ENCODE measurements at regions not wholly inside any gene's neighbourhood (a gene's known extent, or its start where the extent isn't known, plus 50 kb on each side); places are given as distances from the start of the nearest gene placed in this dataset.

GRCh38 chr12:75636607-75637006, 125.2 kb upstream of the KRR1 start:
- Histone ChIP-seq H3K36me3 (ENCODE audit: insufficient read depth, low read length) (no peaks in the 10 kb centered on the region), H3K27me3 (ENCODE audit: insufficient read depth, low read length, poor library complexity, severe bottlenecking) (no peaks in the 10 kb centered on the region), H3K9me3 (ENCODE audit: insufficient read depth, low read depth, low read length) (no peaks in the 10 kb centered on the region), H3K79me2 (ENCODE audit: insufficient read depth, low read length) (no peaks in the 10 kb centered on the region), H4K20me1 (ENCODE audit: insufficient read depth, low read length, poor library complexity, severe bottlenecking) (no peaks in the 10 kb centered on the region), H3K4me1 (ENCODE audit: insufficient read depth, low read length, poor library complexity, severe bottlenecking) (peaks cover 82% of the 10 kb centered on the region), H3K9me2 (replicated peaks; ENCODE audit: low read depth, low read length) (no peaks in the 10 kb centered on the region), H3K4me2 (ENCODE audit: low read depth, low read length, poor library complexity, severe bottlenecking) (peak overlapping the region; percentile 82), H3K9ac (ENCODE audit: low read depth, low read length, poor library complexity, severe bottlenecking) (no peak overlapping the region), H2AFZ (ENCODE audit: low read length) (no peak overlapping the region), H3F3A (ENCODE audit: low read depth) (peaks cover 12% of the 10 kb centered on the region; the same call in 1 of the 2 replicates), H3K4me3 (ENCODE audit: low read length, poor library complexity, severe bottlenecking) (no peak overlapping the region)
- no peak for TF ChIP-seq EZH2phosphoT487 (IDR thresholded peaks at IDR 0.05; ENCODE audit: borderline replicate concordance)
- TF ChIP-seq, protein P1, sequence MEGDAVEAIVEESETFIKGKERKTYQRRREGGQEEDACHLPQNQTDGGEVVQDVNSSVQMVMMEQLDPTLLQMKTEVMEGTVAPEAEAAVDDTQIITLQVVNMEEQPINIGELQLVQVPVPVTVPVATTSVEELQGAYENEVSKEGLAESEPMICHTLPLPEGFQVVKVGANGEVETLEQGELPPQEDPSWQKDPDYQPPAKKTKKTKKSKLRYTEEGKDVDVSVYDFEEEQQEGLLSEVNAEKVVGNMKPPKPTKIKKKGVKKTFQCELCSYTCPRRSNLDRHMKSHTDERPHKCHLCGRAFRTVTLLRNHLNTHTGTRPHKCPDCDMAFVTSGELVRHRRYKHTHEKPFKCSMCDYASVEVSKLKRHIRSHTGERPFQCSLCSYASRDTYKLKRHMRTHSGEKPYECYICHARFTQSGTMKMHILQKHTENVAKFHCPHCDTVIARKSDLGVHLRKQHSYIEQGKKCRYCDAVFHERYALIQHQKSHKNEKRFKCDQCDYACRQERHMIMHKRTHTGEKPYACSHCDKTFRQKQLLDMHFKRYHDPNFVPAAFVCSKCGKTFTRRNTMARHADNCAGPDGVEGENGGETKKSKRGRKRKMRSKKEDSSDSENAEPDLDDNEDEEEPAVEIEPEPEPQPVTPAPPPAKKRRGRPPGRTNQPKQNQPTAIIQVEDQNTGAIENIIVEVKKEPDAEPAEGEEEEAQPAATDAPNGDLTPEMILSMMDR (conservative IDR thresholded peaks at IDR 0.05; ENCODE audit: low read length), result no peak

GRCh38 chr12:75635606-75636444, 124.4 kb upstream of the KRR1 start:
- Histone ChIP-seq H3K9ac (ENCODE audit: low read depth, low read length, poor library complexity, severe bottlenecking) (peak overlapping the region; percentile 61), H2AFZ (ENCODE audit: low read length) (no peak overlapping the region; the same call in 1 of the 2 replicates), H3K4me3 (ENCODE audit: low read length, poor library complexity, severe bottlenecking) (peak overlapping the region; percentile 61)

DNA sequence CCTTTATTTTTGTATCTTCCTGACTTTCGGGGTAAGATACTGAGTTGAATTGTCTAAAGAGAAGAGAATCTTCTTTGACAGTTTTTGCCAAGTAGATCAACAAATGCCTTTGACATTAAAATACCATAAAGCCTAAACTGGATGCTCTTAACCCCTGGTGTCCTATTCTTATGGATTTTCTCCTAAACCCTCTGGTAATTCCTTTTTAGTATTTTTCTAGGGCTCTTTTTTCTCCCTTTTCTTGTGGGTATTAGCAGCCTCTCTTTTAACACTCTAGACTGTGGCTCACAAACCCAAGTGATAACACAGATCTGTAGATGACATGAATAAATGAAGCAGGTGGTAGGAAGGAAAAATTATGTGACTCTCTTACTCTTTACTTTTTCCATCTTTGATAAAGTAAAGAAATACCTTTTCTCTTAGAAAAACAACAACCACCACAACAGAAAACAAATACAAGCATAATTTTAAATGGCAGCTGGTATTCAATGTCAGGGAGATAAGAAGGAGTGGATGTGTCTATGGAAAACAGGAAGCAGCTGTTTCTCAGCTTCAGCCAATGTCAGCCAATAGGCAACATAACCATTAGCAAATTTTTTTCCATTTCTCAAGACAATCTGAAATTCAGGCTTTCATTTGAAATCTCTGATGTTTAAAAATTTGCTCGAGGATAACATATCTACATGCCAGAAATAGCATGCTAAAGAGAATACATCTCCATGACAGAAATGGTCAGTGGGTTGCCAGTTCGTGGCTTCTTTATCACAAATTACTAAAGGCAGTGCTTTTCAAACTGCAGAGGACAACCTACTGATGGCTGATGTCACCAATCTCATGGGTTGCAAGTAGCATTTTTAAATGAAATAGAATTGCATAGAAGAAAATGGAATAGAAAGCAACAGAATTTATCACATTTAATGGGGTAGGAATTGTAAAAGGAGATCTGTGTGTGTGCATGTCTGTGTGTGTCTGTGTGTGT, 123.1 kb upstream of the KRR1 start:
- peaks cover 6% of the 10 kb centered on the region; the same call in 1 of the 2 replicates for H3F3A ChIP-seq (ENCODE audit: low read depth)

More at GRCh38 chr12:75635606-75636444, 124.4 kb upstream of the KRR1 start:
- Histone ChIP-seq H3K27me3 (ENCODE audit: insufficient read depth, low read length, poor library complexity, severe bottlenecking) (no peaks in the 10 kb centered on the region), H3K79me2 (ENCODE audit: insufficient read depth, low read length) (no peaks in the 10 kb centered on the region), H3K4me1 (ENCODE audit: insufficient read depth, low read length, poor library complexity, severe bottlenecking) (peaks cover 77% of the 10 kb centered on the region), H3K9me3 (ENCODE audit: insufficient read depth, low read depth, low read length) (no peaks in the 10 kb centered on the region), H4K20me1 (ENCODE audit: insufficient read depth, low read length, poor library complexity, severe bottlenecking) (no peaks in the 10 kb centered on the region), H3K9me2 (replicated peaks; ENCODE audit: low read depth, low read length) (no peaks in the 10 kb centered on the region), H3F3A (ENCODE audit: low read depth) (peaks cover 12% of the 10 kb centered on the region; the same call in 1 of the 2 replicates), H3K4me2 (ENCODE audit: low read depth, low read length, poor library complexity, severe bottlenecking) (peak overlapping the region; percentile 82), H3K36me3 (ENCODE audit: insufficient read depth, low read length) (no peaks in the 10 kb centered on the region)
- no peak for TF ChIP-seq EZH2phosphoT487 (IDR thresholded peaks at IDR 0.05; ENCODE audit: borderline replicate concordance)
- TF ChIP-seq, protein P1 (conservative IDR thresholded peaks at IDR 0.05; ENCODE audit: low read length), result no peak

More for the DNA sequence above, 123.1 kb upstream of the KRR1 start:
- no peaks in the 10 kb centered on the region for H3K36me3 ChIP-seq (ENCODE audit: insufficient read depth, low read length)
- H3K79me2 ChIP-seq (ENCODE audit: insufficient read depth, low read length), result no peaks in the 10 kb centered on the region
- no peaks in the 10 kb centered on the region for H4K20me1 ChIP-seq (ENCODE audit: insufficient read depth, low read length, poor library complexity, severe bottlenecking)
- H3K4me2 ChIP-seq (ENCODE audit: low read depth, low read length, poor library complexity, severe bottlenecking), result peak overlapping the region; percentile 82
- no peaks in the 10 kb centered on the region for H3K27me3 ChIP-seq (ENCODE audit: insufficient read depth, low read length, poor library complexity, severe bottlenecking)
- no peak overlapping the region; the same call in 1 of the 2 replicates for H2AFZ ChIP-seq (ENCODE audit: low read length)
- peaks cover 4% of the 10 kb centered on the region; the same call in 1 of the 2 replicates for H3K9me3 ChIP-seq (ENCODE audit: insufficient read depth, low read depth, low read length)
- no peak for TF ChIP-seq EZH2phosphoT487 (IDR thresholded peaks at IDR 0.05; ENCODE audit: borderline replicate concordance)
- TF ChIP-seq, protein P1 (conservative IDR thresholded peaks at IDR 0.05; ENCODE audit: low read length), result no peak
- no peaks in the 10 kb centered on the region for H3K9me2 ChIP-seq (replicated peaks; ENCODE audit: low read depth, low read length)
- peaks cover 64% of the 10 kb centered on the region for H3K4me1 ChIP-seq (ENCODE audit: insufficient read depth, low read length, poor library complexity, severe bottlenecking)
- peak overlapping the region; percentile 61 for H3K4me3 ChIP-seq (ENCODE audit: low read length, poor library complexity, severe bottlenecking)
- H3K9ac ChIP-seq (ENCODE audit: low read depth, low read length, poor library complexity, severe bottlenecking), result peak overlapping the region; percentile 61

Measured in Loucy (cell line).